GM23248 (cell line): ENCODE measurements at regions not wholly inside any gene's neighbourhood (a gene's known extent, or its start where the extent isn't known, plus 50 kb on each side); places are given as distances from the start of the nearest gene placed in this dataset.

Experiments used
- DNase-seq: peaks from one replicate; pipeline ENCODE4 v3.0.0-alpha.2; 2015
- H2AFZ ChIP-seq: fragments of 200-600 bp; sonication (generic); 2 replicates; pipeline ENCODE4 v1.6.1; 2016; ENCODE audit warnings: antibody characterized with exemption
- H3F3A ChIP-seq: fragments of 200-600 bp; sonication (generic); 2 replicates; pipeline ENCODE4 v1.6.1; 2016; ENCODE audit warnings: mild to moderate bottlenecking, antibody characterized with exemption, mixed run types; ENCODE audit not compliant: insufficient read depth
- H3K27ac ChIP-seq: fragments of 200-600 bp; sonication (generic); 2 replicates; pipeline ENCODE4 v1.5.1; 2016; ENCODE audit warnings: mild to moderate bottlenecking
- H3K27me3 ChIP-seq: fragments of 200-600 bp; sonication (generic); replicated peaks from 2 replicates; pipeline ENCODE4 v1.6.1; 2016; ENCODE audit warnings: mild to moderate bottlenecking; ENCODE audit not compliant: insufficient read depth
- H3K36me3 ChIP-seq: fragments of 200-600 bp; sonication (generic); 2 replicates; pipeline ENCODE4 v1.6.1; 2016; ENCODE audit warnings: low read depth, mild to moderate bottlenecking
- H3K4me1 ChIP-seq: fragments of 200-600 bp; sonication (generic); 2 replicates; pipeline ENCODE4 v1.6.1; 2016; ENCODE audit warnings: mild to moderate bottlenecking; ENCODE audit not compliant: insufficient read depth
- H3K4me2 ChIP-seq: fragments of 200-600 bp; sonication (generic); one replicate; pipeline ENCODE4 v1.6.1; 2016; ENCODE audit warnings: mild to moderate bottlenecking; ENCODE audit not compliant: unreplicated experiment
- H3K4me3 ChIP-seq: fragments of 200-600 bp; sonication (generic); 2 replicates; pipeline ENCODE4 v1.5.1; 2016; ENCODE audit warnings: mild to moderate bottlenecking
- H3K79me2 ChIP-seq: fragments of 200-600 bp; sonication (generic); 2 replicates; pipeline ENCODE4 v1.6.1; 2016; ENCODE audit warnings: mild to moderate bottlenecking; ENCODE audit not compliant: insufficient read depth
- H3K9ac ChIP-seq: fragments of 200-600 bp; sonication (generic); 2 replicates; pipeline ENCODE4 v1.6.1; 2016; ENCODE audit warnings: mild to moderate bottlenecking
- H3K9me2 ChIP-seq: fragments of 200-600 bp; sonication (generic); 2 replicates; pipeline ENCODE4 v1.6.1; 2016; ENCODE audit warnings: mixed run types, mild to moderate bottlenecking, moderate library complexity; ENCODE audit not compliant: insufficient read depth
- H3K9me3 ChIP-seq: fragments of 200-600 bp; sonication (generic); one replicate; pipeline ENCODE4 v1.6.1; 2017; ENCODE audit warnings: low read depth
- H4K20me1 ChIP-seq: fragments of 200-600 bp; sonication (generic); 2 replicates; pipeline ENCODE4 v1.6.0; 2016; ENCODE audit not compliant: insufficient read depth
- EZH2 ChIP-seq: fragments of 200-600 bp; sonication (generic); IDR thresholded peaks from 2 replicates; pipeline ENCODE4 v1.6.1; 2018; ENCODE audit warnings: antibody characterized with exemption, mild to moderate bottlenecking; ENCODE audit not compliant: insufficient read depth, poor library complexity, severe bottlenecking
- EZH2phosphoT487 ChIP-seq: fragments of 200-600 bp; sonication (generic); IDR thresholded peaks from 2 replicates; pipeline ENCODE4 v1.6.1; 2018; ENCODE audit warnings: antibody characterized with exemption, moderate library complexity, mild to moderate bottlenecking, low read depth; ENCODE audit not compliant: insufficient read depth
- WGBS, 2 experiments: methylation state at CpG; one replicate each; pipeline ENCODE4 v1.1.6; 2015 to 2017; ENCODE audit warnings: low lambda C conversion rate in 2 of 2, low coverage in 1 of 2; ENCODE audit errors: missing lambda C conversion rate in 2 of 2; 5-methylcytosine and 5-hydroxymethylcytosine counted together
- in situ Hi-C: fragments of 300-500 bp; cut with MboI; formaldehyde crosslinking; loops from 2 replicates; pipeline ENCODE4 v1.15.0; 2020

GRCh38 chr17:71970312-71970711 lies 150.5 kb upstream of the SOX9 start:
- Histone ChIP-seq H3K9me2 (no peaks in the 10 kb centered on the region), H3K4me1 (peaks cover 9% of the 10 kb centered on the region), H3K9me3 (no peaks in the 10 kb centered on the region), H3K27ac (no peak overlapping the region), H3K4me2 (no peak overlapping the region), H3K27me3 (no peaks in the 10 kb centered on the region), H3K36me3 (no peaks in the 10 kb centered on the region), H3K79me2 (no peaks in the 10 kb centered on the region), H4K20me1 (no peaks in the 10 kb centered on the region), H3F3A (peaks cover 13% of the 10 kb centered on the region), H2AFZ (no peak overlapping the region), H3K9ac (no peak overlapping the region), H3K4me3 (no peak overlapping the region)
- DNase-seq, result peak; percentile 66
- in situ Hi-C loops, result loop anchor here (25.0 kb wide), 1 partner anchor 567 kb away; no protein-coding TSS in a partner anchor
- 91 to 93% methylated on average over 1 of the region's 1 CpG for whole genome bisulfite sequencing, 2 experiments
- TF ChIP-seq EZH2 (no peak), EZH2phosphoT487 (no peak)

GRCh38 chr17:71974051-71974450 lies 146.8 kb upstream of the SOX9 start:
- Histone ChIP-seq H3K27me3 (no peaks in the 10 kb centered on the region), H3K9me2 (no peaks in the 10 kb centered on the region), H3K9me3 (no peaks in the 10 kb centered on the region), H4K20me1 (no peaks in the 10 kb centered on the region), H3K4me1 (peaks cover 20% of the 10 kb centered on the region), H3K27ac (no peak overlapping the region), H3K9ac (no peak overlapping the region), H3K79me2 (no peaks in the 10 kb centered on the region), H2AFZ (peak overlapping the region; percentile 90; the same call in 1 of the 2 replicates), H3K4me3 (no peak overlapping the region), H3F3A (peaks cover 18% of the 10 kb centered on the region), H3K4me2 (no peak overlapping the region), H3K36me3 (no peaks in the 10 kb centered on the region)
- DNase-seq, result no peak
- no peak for TF ChIP-seq EZH2phosphoT487
- TF ChIP-seq EZH2, result no peak
- WGBS, 2 experiments, result 96 to 99% methylated on average over 4 of the region's 4 CpGs
- in situ Hi-C loops, result loop anchor here (25.0 kb wide), 1 partner anchor 563 kb away; no protein-coding TSS in a partner anchor

GRCh38 chr17:71975331-71975801 lies 145.5 kb upstream of the SOX9 start:
- Histone ChIP-seq H4K20me1 (no peaks in the 10 kb centered on the region), H3K9ac (peak overlapping the region; percentile 83), H3K27me3 (no peaks in the 10 kb centered on the region), H3K9me2 (no peaks in the 10 kb centered on the region), H3K4me2 (peak overlapping the region; percentile 97), H3K9me3 (no peaks in the 10 kb centered on the region), H3K27ac (peak overlapping the region; percentile 92), H2AFZ (peak overlapping the region; percentile 90), H3K4me3 (peak overlapping the region; percentile 67), H3F3A (peaks cover 18% of the 10 kb centered on the region), H3K4me1 (peaks cover 20% of the 10 kb centered on the region), H3K36me3 (no peaks in the 10 kb centered on the region), H3K79me2 (no peaks in the 10 kb centered on the region)
- TF ChIP-seq EZH2 (no peak), EZH2phosphoT487 (no peak)
- peak; percentile 82 for DNase-seq
- 1 to 2% methylated on average over 13 of the region's 13 CpGs for WGBS, 2 experiments
- in situ Hi-C loops, result no loop called here

GRCh38 chr17:71976011-71976649 lies 144.7 kb upstream of the SOX9 start:
- DNase-seq, result peak; percentile 100
- peaks cover 20% of the 10 kb centered on the region for H3K4me1 ChIP-seq
- no peaks in the 10 kb centered on the region for H3K36me3 ChIP-seq
- WGBS, 2 experiments, result 5 to 6% methylated on average over 14 to 15 of the region's 15 CpGs
- peak overlapping the region; percentile 90 for H2AFZ ChIP-seq
- TF ChIP-seq EZH2 (no peak), EZH2phosphoT487 (no peak)
- peak overlapping the region; percentile 97 for H3K4me2 ChIP-seq
- H3K9me3 ChIP-seq, result no peaks in the 10 kb centered on the region
- H3F3A ChIP-seq, result peaks cover 18% of the 10 kb centered on the region
- no peaks in the 10 kb centered on the region for H3K79me2 ChIP-seq
- in situ Hi-C loops, result no loop called here
- H3K9ac ChIP-seq, result peak overlapping the region; percentile 83
- peak overlapping the region; percentile 92 for H3K27ac ChIP-seq
- H3K27me3 ChIP-seq, result no peaks in the 10 kb centered on the region
- no peaks in the 10 kb centered on the region for H4K20me1 ChIP-seq
- H3K4me3 ChIP-seq, result peak overlapping the region; percentile 67
- no peaks in the 10 kb centered on the region for H3K9me2 ChIP-seq
